Skeletal muscle satellite cell (primary cell): ENCODE measurements at regions not wholly inside any gene's neighbourhood (a gene's known extent, or its start where the extent isn't known, plus 50 kb on each side); places are given as distances from the start of the nearest gene placed in this dataset.

Experiments
- H3K27me3 ChIP-seq: 2 replicates; pipeline ENCODE4 v1.7.0; 2013; ENCODE audit warnings: low read length; ENCODE audit not compliant: control insufficient read depth, insufficient read depth
- H3K36me3 ChIP-seq: 2 replicates; pipeline ENCODE4 v1.7.0; 2013; ENCODE audit warnings: mild to moderate bottlenecking, control low read depth, low read length; ENCODE audit not compliant: insufficient read depth
- H3K4me1 ChIP-seq: 2 replicates; pipeline ENCODE4 v1.7.0; 2013; ENCODE audit warnings: low read length; ENCODE audit not compliant: control insufficient read depth, insufficient read depth
- H3K4me2 ChIP-seq: 2 replicates; pipeline ENCODE4 v1.7.0; 2013; ENCODE audit warnings: mild to moderate bottlenecking, low read length
- H3K4me3 ChIP-seq: 2 replicates; pipeline ENCODE4 v1.7.0; 2013; ENCODE audit warnings: low read length
- H3K9ac ChIP-seq: 2 replicates; pipeline ENCODE4 v1.7.0; 2013; ENCODE audit warnings: mild to moderate bottlenecking, low read depth, low read length, moderate library complexity
- H3K9me3 ChIP-seq: replicated peaks from 2 replicates; pipeline ENCODE4 v1.7.0; 2013; ENCODE audit warnings: mild to moderate bottlenecking, control low read depth, low read length

DNA sequence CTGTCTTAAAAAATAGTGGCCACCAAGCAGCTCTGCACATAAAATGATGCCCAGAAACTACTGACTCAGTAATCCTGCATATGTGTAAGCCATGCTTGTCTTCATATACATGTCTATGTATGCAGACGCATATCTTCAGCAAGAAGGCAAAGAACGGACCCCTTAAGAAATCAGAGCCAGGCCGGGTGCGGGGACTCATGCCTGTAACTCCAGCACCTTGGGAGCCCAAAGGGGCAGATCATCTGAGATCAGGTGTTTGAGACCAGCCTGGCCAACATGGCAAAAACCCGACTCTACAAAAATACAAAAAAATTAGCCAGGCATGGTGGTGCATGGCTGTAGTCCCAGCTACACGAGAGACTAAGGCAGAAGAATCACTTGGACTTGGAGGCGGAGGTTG lies 295.0 kb downstream of the TCERG1L start:
- Histone ChIP-seq H3K9me3 (peaks cover 18% of the 10 kb centered on the region), H3K9ac (no peak overlapping the region), H3K4me1 (no peaks in the 10 kb centered on the region), H3K27me3 (no peaks in the 10 kb centered on the region), H3K4me2 (no peak overlapping the region), H3K4me3 (no peak overlapping the region), H3K36me3 (no peaks in the 10 kb centered on the region)

DNA sequence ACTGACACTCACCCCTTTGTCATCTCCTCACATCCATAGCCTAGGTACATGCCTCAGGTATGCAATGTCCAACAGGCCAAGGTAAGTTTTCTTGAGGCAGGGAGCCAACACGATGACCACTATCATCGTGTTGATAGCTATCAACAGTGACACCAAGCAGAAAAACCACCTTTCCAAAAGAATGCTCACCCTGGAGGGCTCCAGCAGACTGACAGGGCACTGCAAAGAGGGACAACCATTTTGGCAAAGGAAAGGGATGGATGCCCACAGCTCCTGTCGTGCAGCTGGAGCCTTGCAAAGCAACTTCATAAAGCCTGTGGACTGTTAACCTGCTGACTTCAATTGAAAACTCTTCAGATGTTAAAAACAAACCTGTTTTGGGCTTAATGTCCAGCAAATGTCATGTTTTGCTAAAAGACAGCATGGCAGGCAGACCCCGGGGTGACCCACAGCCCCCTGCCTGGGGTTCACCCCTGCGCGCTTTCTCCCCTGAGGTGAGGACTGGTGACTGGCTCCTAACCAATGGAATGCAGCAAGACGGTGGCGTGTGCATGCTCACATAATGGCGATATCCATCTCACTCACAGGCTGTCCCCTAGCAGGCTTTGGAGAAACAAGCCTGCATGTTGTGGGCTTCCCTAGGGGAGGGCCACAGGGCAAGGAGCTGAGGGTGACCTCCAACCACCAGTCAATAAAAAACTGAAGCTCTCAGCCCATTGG lies 293.8 kb downstream of the TCERG1L start:
- peaks cover 15% of the 10 kb centered on the region for H3K9me3 ChIP-seq
- H3K9ac ChIP-seq = no peak overlapping the region
- H3K4me1 ChIP-seq = no peaks in the 10 kb centered on the region
- no peaks in the 10 kb centered on the region for H3K36me3 ChIP-seq
- H3K4me2 ChIP-seq = no peak overlapping the region
- no peaks in the 10 kb centered on the region for H3K27me3 ChIP-seq
- H3K4me3 ChIP-seq = no peak overlapping the region

DNA sequence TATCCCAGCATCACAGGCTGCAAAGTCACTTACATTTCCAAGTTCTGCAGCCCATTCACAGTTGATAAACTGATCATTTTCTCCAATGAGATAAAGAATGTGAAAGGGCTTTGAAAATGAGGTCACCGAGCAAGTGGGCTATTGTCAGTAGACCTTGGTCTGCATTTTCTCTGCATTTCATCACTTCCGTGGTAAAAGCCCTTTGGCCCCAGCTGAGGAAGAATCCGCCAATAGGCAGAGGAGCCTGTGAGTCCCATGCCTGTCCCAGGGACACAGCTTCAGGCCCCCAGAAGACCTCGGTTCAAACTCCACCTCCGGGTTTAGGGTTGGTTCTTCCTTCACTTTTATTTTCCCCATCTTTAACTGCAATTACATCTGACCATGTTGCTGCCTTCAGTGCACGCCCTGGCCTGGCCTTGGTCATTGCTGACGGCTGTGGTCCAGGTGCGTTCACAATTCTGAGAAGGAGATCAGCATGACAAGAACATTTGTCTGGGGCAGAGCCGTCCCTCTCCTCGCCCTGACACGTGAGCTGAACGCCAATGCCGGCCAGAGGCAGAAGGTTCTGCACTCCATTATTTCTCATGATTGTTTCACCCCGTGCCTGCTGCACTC lies 292.5 kb downstream of the TCERG1L start:
- peaks cover 24% of the 10 kb centered on the region for H3K9me3 ChIP-seq

DNA sequence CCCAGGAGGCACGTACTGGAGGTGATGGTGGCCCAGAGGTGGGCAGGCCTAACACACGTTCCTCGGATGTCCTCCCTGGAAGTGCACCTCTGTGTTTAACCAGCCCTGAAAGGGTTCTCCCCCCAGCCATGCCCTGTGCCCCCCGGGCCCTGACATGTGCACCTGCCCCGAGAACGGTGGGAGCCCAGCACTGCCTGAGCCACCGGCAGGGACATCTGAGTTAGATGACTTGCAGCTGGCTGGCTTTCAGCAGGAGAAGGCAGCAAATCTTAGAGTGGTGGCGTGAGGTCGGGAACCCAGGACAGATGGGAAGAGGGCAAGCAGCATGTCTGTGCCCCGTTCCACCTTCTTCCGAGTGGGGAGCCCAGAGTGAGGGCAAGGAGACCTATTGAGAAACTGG lies 291.8 kb downstream of the TCERG1L start:
- Histone ChIP-seq H3K4me1 (no peaks in the 10 kb centered on the region), H3K4me2 (no peak overlapping the region), H3K9ac (no peak overlapping the region), H3K27me3 (no peaks in the 10 kb centered on the region), H3K9me3 (peaks cover 22% of the 10 kb centered on the region), H3K36me3 (no peaks in the 10 kb centered on the region), H3K4me3 (no peak overlapping the region)

More for the DNA sequence above, 292.5 kb downstream of the TCERG1L start:
- Histone ChIP-seq H3K27me3 (no peaks in the 10 kb centered on the region), H3K4me3 (no peak overlapping the region), H3K36me3 (no peaks in the 10 kb centered on the region), H3K4me2 (no peak overlapping the region), H3K4me1 (no peaks in the 10 kb centered on the region), H3K9ac (no peak overlapping the region)

DNA sequence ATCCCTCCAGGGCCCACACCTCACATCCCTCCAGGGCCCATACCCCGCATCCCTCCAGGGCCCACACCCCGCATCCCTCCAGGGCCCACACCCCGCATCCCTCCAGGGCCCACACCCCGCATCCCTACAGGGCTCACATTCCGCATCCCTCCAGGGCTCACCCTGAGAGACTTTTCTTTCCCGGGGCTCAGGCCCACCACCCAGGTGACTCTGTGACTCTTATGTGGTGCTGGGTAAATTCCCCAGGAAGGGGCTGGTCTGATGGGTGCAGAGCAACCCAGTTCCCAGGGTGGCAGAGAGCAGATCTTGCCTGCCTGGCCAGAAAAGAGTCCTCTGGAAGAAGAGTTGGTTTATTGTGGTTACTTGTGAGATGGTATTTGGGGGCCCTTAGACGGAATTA lies 290.7 kb downstream of the TCERG1L start:
- Histone ChIP-seq H3K4me3 (no peak overlapping the region), H3K27me3 (no peaks in the 10 kb centered on the region), H3K4me1 (no peaks in the 10 kb centered on the region), H3K4me2 (no peak overlapping the region), H3K9ac (no peak overlapping the region), H3K9me3 (peaks cover 22% of the 10 kb centered on the region), H3K36me3 (no peaks in the 10 kb centered on the region)

DNA sequence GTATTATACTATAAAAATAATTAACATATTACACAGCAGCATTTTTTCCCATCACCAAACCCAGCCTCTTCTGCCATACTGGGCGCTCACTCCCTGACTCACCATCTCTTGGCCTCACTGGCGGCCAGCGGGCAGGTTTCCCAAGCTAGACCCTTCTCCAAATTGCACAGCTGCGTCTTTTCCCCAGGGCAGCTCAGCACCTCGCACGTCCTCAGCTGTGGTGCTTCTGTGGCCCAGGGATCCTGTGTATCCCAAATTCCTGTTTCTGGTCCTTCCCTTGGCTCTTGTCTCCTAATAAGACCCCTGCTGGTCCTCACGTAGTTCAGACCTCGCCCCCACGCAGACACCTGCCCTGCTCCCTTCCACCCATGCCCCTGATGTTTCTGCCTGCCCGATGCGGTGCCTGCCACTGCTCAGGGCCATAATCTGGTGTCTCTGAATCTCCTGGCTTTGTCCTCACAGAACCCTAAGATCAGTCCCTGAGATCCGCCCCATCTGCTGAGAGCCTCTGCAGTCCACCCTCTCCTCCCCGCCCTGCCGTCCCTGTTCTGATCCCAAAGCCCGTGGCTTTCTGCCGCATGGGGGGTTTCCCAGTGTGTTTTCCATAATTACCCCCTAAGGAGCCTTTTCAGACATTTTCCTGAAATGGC lies 290.1 kb downstream of the TCERG1L start:
- Histone ChIP-seq H3K4me2 (no peak overlapping the region), H3K4me1 (no peaks in the 10 kb centered on the region), H3K4me3 (no peak overlapping the region), H3K9ac (no peak overlapping the region), H3K27me3 (no peaks in the 10 kb centered on the region), H3K9me3 (peaks cover 23% of the 10 kb centered on the region), H3K36me3 (no peaks in the 10 kb centered on the region)

DNA sequence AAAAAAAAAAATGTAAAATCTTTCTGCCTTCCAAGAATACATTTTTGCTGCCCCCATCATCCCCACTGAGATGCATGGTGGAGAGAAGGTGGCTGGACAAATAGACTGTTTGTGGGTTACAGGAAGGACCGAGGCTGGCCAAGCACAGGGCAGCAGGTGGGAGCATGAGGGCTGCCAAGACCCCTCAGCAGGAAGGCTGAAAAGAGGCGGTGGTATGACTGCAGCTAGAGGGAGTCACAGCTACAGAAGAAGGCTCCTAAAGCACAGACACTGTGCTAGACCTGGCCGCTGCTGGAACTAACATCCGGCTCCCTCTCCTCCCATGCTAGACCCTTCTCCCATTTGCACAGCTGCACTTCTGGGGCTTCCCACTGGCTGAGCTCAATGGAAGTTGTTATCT lies 289.6 kb downstream of the TCERG1L start:
- H3K36me3 ChIP-seq = no peaks in the 10 kb centered on the region
- no peak overlapping the region for H3K4me3 ChIP-seq
- no peak overlapping the region for H3K4me2 ChIP-seq
- no peak overlapping the region for H3K9ac ChIP-seq
- H3K27me3 ChIP-seq = no peaks in the 10 kb centered on the region
- H3K4me1 ChIP-seq = no peaks in the 10 kb centered on the region
- H3K9me3 ChIP-seq = peaks cover 25% of the 10 kb centered on the region

DNA sequence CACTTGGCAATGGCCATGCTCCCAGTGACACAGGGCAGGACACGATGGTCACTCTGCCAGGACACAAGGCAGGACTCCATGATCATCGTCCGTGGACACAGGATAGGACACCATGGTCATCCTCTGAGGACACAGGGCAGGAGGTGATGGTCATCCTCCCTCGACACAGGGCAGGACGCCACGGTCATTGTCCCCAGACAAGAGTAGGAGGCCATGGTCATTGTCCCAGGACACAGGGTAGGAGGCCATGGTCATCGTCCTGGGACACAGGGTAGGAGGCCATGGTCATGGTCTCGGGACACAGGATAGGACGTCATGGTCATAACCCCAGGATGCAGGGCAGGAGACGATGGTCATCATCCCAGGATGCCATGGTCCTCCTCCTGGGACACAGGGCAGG lies 289.2 kb downstream of the TCERG1L start:
- Histone ChIP-seq H3K4me2 (no peak overlapping the region), H3K36me3 (no peaks in the 10 kb centered on the region), H3K4me1 (no peaks in the 10 kb centered on the region), H3K9me3 (peaks cover 25% of the 10 kb centered on the region), H3K4me3 (no peak overlapping the region), H3K27me3 (no peaks in the 10 kb centered on the region), H3K9ac (no peak overlapping the region)

DNA sequence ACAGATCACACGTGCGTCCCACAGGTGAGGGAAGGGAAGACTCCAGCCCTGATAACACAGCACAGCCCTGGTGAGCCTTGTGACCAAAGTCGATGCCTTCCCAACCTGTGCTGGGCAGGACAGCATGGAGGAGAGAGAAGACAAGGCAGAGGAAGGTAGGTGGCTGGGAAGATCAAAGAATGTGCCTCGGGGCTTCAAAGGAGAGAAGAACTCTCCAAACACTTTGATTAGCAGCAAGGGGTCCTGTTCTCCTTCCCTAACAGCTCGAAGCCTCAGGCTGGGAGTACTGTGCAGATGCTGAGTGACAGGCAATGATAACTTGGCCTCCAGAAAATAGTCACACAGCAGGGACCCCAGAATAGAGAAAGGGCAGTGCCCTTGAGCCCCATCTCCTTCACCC lies 288.5 kb downstream of the TCERG1L start:
- Histone ChIP-seq H3K9ac (no peak overlapping the region), H3K27me3 (no peaks in the 10 kb centered on the region), H3K4me3 (no peak overlapping the region), H3K4me1 (no peaks in the 10 kb centered on the region), H3K9me3 (peaks cover 25% of the 10 kb centered on the region), H3K36me3 (no peaks in the 10 kb centered on the region), H3K4me2 (no peak overlapping the region)

DNA sequence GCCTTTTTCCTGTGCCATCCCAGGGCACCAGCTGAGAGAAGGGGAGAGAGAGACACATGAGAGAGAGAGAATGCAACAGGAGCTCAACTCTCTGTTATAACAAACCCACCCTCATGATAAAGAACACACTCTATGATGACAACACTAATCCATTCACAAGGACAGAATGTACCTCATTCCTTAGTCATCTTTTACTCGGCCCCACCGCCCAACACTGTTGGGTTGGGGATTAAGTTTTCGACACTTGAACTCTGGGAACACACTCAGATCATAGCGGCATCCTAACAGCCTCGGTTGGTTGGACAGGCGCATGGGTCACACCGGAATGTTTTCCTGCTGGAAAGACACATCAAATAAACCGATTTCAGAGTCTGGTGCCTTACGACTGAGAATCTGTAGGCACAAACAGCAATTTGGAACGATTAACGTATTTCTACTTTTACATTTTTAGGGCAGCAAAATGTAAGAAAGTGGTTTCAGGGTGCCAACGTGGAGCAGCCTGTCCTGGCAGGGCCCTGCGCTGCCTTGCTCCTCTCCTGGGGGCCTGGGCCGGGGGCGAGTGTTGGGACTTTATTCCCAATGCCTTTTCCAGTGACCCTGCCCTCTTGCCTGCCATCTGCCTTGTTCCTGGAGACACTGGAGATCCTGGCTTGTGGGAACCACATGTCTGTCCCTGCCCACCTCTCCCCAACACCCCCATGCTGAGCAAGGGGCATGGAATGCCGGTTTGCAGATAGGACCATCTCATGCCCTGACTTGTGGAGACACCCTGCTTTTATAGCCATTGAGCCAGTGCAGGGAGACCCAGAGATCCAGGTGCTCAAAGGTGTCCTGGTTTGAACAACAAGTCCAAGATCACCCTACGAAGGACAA lies 287.0 kb downstream of the TCERG1L start:
- Histone ChIP-seq H3K9ac (no peak overlapping the region), H3K4me1 (no peaks in the 10 kb centered on the region), H3K4me3 (no peak overlapping the region), H3K36me3 (no peaks in the 10 kb centered on the region), H3K9me3 (peaks cover 25% of the 10 kb centered on the region), H3K27me3 (no peaks in the 10 kb centered on the region), H3K4me2 (no peak overlapping the region)

DNA sequence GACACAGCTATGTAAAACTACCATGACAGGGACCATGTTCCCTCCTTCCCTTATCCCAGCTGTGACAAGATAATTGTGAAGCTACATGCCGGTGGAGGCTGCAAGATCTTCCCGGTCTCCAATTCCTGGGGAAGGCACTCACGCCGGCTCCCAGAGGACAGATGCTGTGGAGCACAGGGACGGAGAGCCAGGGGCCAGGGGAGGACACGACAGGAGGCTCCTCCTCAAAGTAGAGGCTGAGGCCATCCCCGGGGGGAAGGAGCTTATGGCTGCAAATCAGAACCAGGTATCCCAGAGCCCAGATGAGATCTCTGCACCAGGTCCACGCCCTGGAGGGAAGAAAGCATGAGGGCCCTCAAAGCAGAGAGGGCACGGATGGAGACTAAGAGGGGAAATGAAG lies 286.2 kb downstream of the TCERG1L start:
- Histone ChIP-seq H3K4me3 (no peak overlapping the region), H3K9ac (no peak overlapping the region), H3K9me3 (peaks cover 25% of the 10 kb centered on the region), H3K27me3 (no peaks in the 10 kb centered on the region), H3K4me2 (no peak overlapping the region), H3K4me1 (no peaks in the 10 kb centered on the region), H3K36me3 (no peaks in the 10 kb centered on the region)
